Breast epithelium (tissue), 4 donors: ENCODE measurements at regions not wholly inside any gene's neighbourhood (a gene's known extent, or its start where the extent isn't known, plus 50 kb on each side); places are given as distances from the start of the nearest gene placed in this dataset.
A peak's percentile ranks its signal among the peaks of the same experiment; 100 is the strongest.

Source experiments
- DNase-seq, 2 donors: peaks; one replicate each; pipeline ENCODE4 v3.0.0-alpha.2; 2019; ENCODE audit warnings: low spot score in 2 of 2
- H3K27ac ChIP-seq, 2 donors: fragments of 200-600 bp; sonication (generic) in 1 of 2; one replicate each; pipeline ENCODE4 v1.5.1; 2016 to 2019; ENCODE audit warnings: mild to moderate bottlenecking in 1 of 2
- H3K27me3 ChIP-seq, 2 donors: fragments of 200-600 bp; sonication (generic) in 1 of 2; one replicate each; pipeline versions ENCODE4 v1.5.1 to v1.6.0; 2017 to 2019; ENCODE audit warnings: control low read depth in 1 of 2, mild to moderate bottlenecking in 1 of 2
- H3K36me3 ChIP-seq: fragments of 200-600 bp; one replicate; pipeline ENCODE4 v1.5.1; 2019
- H3K4me1 ChIP-seq, 2 donors: fragments of 200-600 bp; sonication (generic); one replicate each; pipeline ENCODE4 v1.5.1; 2016 to 2019; ENCODE audit warnings: control low read depth in 1 of 2
- H3K4me3 ChIP-seq, 3 donors: fragments of 200-600 bp; sonication (generic); 1 replicate in 2 of 3; 2 replicates in 1 of 3; pipeline ENCODE4 v1.5.1; 2016 to 2019; ENCODE audit warnings: mild to moderate bottlenecking in 3 of 3, moderate library complexity in 2 of 3
- H3K9me3 ChIP-seq, 2 donors: fragments of 200-600 bp; sonication (generic) in 1 of 2; one replicate each; pipeline ENCODE4 v1.5.1; 2016 to 2019; ENCODE audit warnings: control low read depth in 1 of 2
- POLR2A ChIP-seq: fragments of 450-650 bp; IDR thresholded peaks from one replicate; pipeline ENCODE4 v1.6.1; 2016; ENCODE audit warnings: antibody characterized with exemption, mild to moderate bottlenecking, moderate library complexity
- POLR2AphosphoS5 ChIP-seq, 3 donors: sonication (generic); formaldehyde crosslinking; IDR thresholded peaks; one replicate each; pipeline ENCODE4 v1.6.1; 2017; ENCODE audit warnings: antibody characterized with exemption in 3 of 3
- intact Hi-C: fragments of 100-400 bp; cut with DNase I; formaldehyde crosslinking; loops from one replicate; pipeline ENCODE4 v1.15.1; 2023; ENCODE audit warnings: low total_unique reads
- TF ChIP-seq, protein P1 (sequence below), 3 donors: fragments of 450-650 bp; IDR thresholded peaks; one replicate each; pipeline ENCODE4 v1.5.1; 2016 to 2017; ENCODE audit warnings: antibody characterized with exemption in 3 of 3, mild to moderate bottlenecking in 3 of 3, moderate library complexity in 3 of 3

DNA sequence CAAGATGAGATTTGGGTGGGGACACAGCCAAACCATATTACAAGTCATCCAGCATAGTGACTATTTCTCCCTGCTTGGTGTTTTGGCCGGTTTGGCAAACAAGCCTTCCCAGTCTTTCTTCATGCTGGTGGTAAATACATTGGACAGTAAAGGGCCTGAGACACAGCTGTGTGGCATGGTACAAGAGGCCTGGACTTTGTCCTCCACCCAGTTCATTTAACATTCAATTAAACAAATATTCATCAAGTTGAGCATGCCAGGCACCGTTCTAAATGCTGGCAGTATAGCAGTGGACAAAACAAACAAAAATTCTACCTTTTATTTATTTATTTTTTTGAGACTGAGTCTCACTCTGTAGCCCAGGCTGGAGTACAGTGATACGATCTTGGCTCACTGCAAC, 62.7 kb upstream of the SLC28A3 start:
- intact Hi-C loops, result no loop called here
- Histone ChIP-seq H3K4me1 (no peaks in the 10 kb centered on the region), H3K36me3 (no peaks in the 10 kb centered on the region), H3K27me3 (no peaks in the 10 kb centered on the region), H3K27ac (no peak overlapping the region), H3K9me3 (peaks cover 0 to 5% of the 10 kb centered on the region in 2 donors), H3K4me3 (no peak overlapping the region)
- DNase-seq, result no peak
- TF ChIP-seq POLR2A (no peak), POLR2AphosphoS5 (IDR thresholded peaks at IDR 0.05) (no peak)

DNA sequence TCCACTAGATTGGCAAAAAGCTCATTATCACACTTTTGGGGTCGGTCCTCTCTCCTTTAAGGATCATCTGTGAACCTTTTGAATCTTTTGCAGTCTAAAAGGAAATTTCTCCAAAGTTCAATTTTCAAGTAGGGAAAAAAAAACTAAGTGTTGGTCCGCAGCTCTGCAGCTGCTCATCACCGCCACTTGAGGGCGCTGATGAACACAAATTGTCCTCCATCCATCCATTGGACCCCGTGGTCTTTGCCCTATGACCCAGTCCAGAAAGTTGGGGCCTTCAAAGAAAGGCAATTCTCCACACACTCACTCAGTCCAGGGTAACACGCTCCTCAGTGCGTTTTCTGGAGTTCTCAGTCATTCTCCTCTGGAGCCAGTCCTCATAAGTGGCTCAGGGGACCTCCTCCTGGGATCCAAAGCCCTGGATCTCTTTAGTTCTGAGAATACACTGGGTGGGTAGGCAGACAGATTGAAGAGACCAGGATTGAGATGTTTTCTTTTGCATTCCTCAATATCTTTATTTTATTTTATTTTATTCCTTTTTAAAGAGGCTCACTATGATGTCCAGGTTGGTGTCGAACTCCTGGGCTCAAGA, 63.6 kb upstream of the SLC28A3 start:
- no peak for DNase-seq
- no peaks in the 10 kb centered on the region for H3K36me3 ChIP-seq
- H3K27me3 ChIP-seq, result no peaks in the 10 kb centered on the region
- no peak overlapping the region for H3K4me3 ChIP-seq
- H3K27ac ChIP-seq, result no peak overlapping the region
- peaks cover 0 to 5% of the 10 kb centered on the region in 2 donors for H3K9me3 ChIP-seq
- intact Hi-C loops, result no loop called here
- H3K4me1 ChIP-seq, result no peaks in the 10 kb centered on the region
- TF ChIP-seq POLR2AphosphoS5 (IDR thresholded peaks at IDR 0.05), result no peak
- no peak for TF ChIP-seq POLR2A
- TF ChIP-seq, protein P1, sequence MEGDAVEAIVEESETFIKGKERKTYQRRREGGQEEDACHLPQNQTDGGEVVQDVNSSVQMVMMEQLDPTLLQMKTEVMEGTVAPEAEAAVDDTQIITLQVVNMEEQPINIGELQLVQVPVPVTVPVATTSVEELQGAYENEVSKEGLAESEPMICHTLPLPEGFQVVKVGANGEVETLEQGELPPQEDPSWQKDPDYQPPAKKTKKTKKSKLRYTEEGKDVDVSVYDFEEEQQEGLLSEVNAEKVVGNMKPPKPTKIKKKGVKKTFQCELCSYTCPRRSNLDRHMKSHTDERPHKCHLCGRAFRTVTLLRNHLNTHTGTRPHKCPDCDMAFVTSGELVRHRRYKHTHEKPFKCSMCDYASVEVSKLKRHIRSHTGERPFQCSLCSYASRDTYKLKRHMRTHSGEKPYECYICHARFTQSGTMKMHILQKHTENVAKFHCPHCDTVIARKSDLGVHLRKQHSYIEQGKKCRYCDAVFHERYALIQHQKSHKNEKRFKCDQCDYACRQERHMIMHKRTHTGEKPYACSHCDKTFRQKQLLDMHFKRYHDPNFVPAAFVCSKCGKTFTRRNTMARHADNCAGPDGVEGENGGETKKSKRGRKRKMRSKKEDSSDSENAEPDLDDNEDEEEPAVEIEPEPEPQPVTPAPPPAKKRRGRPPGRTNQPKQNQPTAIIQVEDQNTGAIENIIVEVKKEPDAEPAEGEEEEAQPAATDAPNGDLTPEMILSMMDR (IDR thresholded peaks at IDR 0.05), result peak in 2 of 3 donors; percentile 28 to 49

DNA sequence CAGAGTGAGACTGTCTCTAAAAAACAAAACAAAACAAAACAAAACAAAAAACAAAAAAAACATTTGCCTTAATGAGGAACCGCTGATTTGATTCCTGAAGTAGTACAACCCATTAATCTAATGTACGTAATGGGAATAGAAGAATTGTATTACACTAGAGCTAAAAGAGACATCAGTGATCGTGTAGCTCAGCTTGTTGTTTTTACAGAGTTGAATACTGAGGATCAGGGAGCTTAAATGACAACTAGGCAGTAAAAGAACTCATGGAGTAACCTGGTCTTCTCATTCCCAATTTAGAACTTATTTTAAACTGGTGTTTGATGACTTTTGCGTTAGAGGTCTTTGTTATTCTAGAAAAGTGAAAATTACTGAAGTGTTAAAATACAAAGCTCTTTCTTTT, 65.1 kb upstream of the SLC28A3 start:
- Histone ChIP-seq H3K4me1 (no peaks in the 10 kb centered on the region), H3K4me3 (no peak overlapping the region), H3K27ac (no peak overlapping the region), H3K27me3 (no peaks in the 10 kb centered on the region), H3K36me3 (no peaks in the 10 kb centered on the region), H3K9me3 (no peaks in the 10 kb centered on the region)
- no peak for DNase-seq
- intact Hi-C loops, result no loop called here
- TF ChIP-seq, protein P1 (IDR thresholded peaks at IDR 0.05), result no peak
- TF ChIP-seq POLR2A, result no peak
- no peak for TF ChIP-seq POLR2AphosphoS5 (IDR thresholded peaks at IDR 0.05)

DNA sequence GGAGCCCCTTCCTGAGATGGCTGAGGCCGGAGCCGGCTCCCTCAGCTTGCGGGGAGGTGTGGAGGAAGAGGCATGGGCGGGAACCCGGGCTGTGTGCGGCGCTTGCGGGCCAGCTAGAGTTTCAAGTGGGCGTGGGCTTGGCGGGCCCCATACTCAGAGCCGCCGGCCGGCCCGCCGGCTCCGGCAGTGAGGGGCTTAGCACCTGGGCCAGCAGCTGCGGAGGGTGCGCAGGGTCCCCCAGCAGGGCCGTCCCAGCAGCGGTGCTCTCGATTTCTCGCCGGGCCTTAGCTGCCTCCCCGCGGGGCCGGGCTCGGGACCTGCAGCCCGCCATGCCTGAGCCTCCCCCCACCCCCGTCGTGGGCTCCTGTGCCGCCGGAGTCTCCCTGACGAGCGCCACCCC, 67.9 kb upstream of the SLC28A3 start:
- no peak for TF ChIP-seq POLR2AphosphoS5 (IDR thresholded peaks at IDR 0.05)
- TF ChIP-seq, protein P1 (IDR thresholded peaks at IDR 0.05), result no peak
- TF ChIP-seq POLR2A, result no peak
- H3K27ac ChIP-seq, result no peak overlapping the region
- intact Hi-C loops, result no loop called here

DNA sequence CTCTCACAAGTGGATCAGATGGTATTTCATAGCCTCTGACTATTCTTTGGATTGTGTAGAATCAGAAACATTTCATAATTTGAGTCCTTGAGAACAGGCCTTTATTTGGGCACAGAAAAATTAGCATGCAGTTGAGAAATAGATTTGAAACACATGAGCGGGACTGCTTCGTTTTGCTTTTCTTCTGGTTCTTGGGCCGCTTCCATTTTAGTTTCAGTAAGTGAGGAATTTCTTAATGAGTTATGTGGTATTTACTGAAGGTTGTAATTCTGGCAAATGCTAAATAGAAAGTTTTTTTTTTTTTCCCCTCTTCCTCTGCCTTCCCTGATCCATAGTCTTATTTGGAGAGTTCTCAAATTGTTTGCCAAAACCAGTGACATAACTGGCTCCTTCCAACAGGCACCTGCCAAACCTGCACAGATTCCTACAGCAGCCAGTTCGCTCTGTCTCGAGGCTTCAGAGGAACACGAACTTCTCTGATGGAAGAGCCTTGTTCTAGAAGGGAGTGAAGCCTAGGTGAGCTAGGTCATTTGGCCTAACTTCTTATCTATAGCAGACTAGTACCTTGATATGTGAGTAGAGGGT, 71.2 kb upstream of the SLC28A3 start:
- intact Hi-C loops, result no loop called here
- Histone ChIP-seq H3K9me3 (no peaks in the 10 kb centered on the region), H3K4me1 (peaks cover 0 to 7% of the 10 kb centered on the region in 2 donors), H3K36me3 (no peaks in the 10 kb centered on the region), H3K27me3 (no peaks in the 10 kb centered on the region), H3K4me3 (no peak overlapping the region), H3K27ac (peak overlapping the region; percentile 75 to 90)
- TF ChIP-seq POLR2AphosphoS5 (IDR thresholded peaks at IDR 0.05) (peak in 1 of 3 donors; percentile 39), POLR2A (no peak)
- TF ChIP-seq, protein P1 (IDR thresholded peaks at IDR 0.05), result no peak
- DNase-seq, result peak in 1 of 2 donors; percentile 66

More for the DNA sequence above, 67.9 kb upstream of the SLC28A3 start:
- DNase-seq, result no peak
- H3K27me3 ChIP-seq, result no peaks in the 10 kb centered on the region
- H3K4me3 ChIP-seq, result no peak overlapping the region
- peaks cover 0 to 7% of the 10 kb centered on the region in 2 donors for H3K4me1 ChIP-seq
- H3K36me3 ChIP-seq, result no peaks in the 10 kb centered on the region
- H3K9me3 ChIP-seq, result no peaks in the 10 kb centered on the region
